ENCODE measurements at regions not wholly inside any gene's neighbourhood (a gene's known extent, or its start where the extent isn't known, plus 50 kb on each side); places are given as distances from the start of the nearest gene placed in this dataset.
A peak's percentile ranks its signal among the peaks of the same experiment; 100 is the strongest.
"Not testable (repeated sequence)": the region's sequence is repeated elsewhere in the genome, so short reads cannot be mapped to it uniquely, and the experiment has no call there.

DNA sequence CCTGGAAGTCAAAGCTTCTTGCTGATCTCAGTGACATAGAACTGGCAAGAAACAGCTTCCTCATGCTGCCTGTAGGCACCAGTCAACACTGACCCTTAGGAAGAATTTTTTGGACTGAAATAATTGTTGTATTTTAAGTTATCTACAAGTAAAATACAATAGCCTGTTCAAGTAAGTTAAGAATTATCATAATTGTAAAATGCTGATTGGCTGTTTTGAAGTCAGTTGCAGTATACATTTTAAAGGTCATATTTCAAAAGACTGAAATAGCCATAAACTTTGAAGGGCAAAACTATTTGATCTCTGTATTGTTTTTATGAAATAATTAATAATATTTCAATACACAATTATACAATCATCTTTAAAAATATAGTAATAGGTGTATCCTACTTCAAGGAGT, 794.9 kb downstream of the MAT2B start:
- no peak for DNase-seq (ENCODE audit: low spot score)

GRCh38 chr5:164301136-164301535, 795.7 kb downstream of the MAT2B start:
- DNase-seq (ENCODE audit: low spot score): no peak

DNA sequence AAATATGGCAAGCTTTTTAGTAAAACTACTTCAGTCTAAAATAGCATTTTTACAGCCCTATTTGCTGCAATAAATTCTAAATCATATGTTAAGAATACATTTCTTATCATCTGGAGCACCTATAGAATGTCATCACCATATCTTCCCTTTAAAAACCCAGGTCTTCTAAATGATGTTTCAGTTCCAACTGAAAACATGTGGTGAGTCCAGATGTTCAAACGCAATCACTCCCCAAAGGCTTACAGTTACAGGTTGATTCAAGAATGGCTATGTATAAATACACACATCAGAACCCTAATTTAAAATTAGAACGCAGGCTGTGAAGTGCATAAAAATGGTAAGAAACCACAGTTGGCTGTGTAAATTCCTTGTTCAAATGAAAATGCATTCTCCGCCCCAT, 796.3 kb downstream of the MAT2B start:
- DNase-seq (ENCODE audit: low spot score): no peak

GRCh38 chr5:164302533-164303235, 797.3 kb downstream of the MAT2B start:
- DNase-seq (ENCODE audit: low spot score): no peak

GRCh38 chr5:164303646-164304215, 798.3 kb downstream of the MAT2B start:
- no peak for DNase-seq (ENCODE audit: low spot score)

DNA sequence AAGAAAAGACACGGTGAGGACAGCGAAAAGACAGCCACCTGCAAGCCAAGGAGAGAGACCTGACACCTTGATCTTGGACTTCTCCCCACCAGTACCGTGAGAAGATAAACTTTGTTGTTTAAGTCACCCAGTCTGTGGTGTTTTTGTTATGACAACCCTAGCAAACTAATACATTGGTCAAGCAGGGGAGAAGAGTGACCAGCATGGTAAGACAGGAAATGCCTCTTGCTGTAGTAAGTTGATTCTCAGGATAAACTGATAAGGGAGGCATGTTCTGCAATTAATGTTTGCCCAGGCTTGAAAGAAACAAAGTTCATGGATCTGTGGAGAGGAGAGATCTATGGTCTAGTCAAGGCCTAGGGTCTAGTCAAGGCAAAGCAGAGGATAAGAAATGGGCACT, 801.2 kb downstream of the MAT2B start:
- DNase-seq (ENCODE audit: low spot score): no peak

DNA sequence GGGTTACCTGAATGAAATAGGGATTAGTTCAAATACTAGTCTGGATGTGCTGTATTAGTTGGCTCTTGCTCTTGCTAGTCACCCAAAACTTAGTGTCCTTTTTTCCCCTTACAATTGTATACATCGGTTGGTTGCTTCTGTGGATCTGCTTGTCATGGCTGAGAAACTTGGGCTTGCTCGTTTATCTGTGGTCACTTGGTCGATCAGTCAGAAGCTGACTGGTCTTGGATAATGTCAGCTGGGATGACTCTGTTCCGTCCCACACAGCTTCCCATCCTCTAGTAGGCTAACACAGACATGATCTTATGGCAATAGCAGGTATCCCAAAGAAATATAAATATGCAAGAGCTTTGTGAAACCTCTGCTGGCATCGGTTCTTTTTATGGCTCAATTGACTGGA, 807.4 kb downstream of the MAT2B start:
- no peak for DNase-seq (ENCODE audit: low spot score)

DNA sequence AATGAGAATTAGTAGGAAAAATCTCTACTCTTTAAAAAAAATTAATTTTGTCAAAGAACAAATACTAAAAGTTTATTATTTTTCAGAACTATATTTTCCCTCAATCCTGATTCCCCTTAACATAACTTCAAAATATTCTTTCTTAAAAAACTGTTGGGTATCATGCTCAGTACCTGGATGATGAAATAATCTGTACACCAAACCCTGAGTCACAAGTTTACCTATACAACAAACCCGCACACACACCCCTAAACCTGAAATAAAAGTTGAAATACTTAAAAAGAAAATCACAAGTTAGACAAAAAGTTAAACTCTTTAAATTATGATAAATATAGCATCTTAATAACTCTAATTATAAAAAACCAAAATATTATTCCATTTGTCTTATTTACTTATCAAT, 812.3 kb downstream of the MAT2B start:
- no peak for DNase-seq (ENCODE audit: low spot score)

- no peak for DNase-seq (ENCODE audit: low spot score)
These were observed 813.7 kb downstream of the MAT2B start for GRCh38 chr5:164319161-164319560.

- no peak for DNase-seq (ENCODE audit: low spot score)
These were observed 818.8 kb downstream of the MAT2B start for GRCh38 chr5:164324239-164324638.

- no peak for DNase-seq (ENCODE audit: low spot score)
These were observed 820.8 kb downstream of the MAT2B start for GRCh38 chr5:164326219-164326618.

GRCh38 chr5:164327166-164327565, 821.7 kb downstream of the MAT2B start:
- DNase-seq (ENCODE audit: low spot score): not testable (repeated sequence)

DNA sequence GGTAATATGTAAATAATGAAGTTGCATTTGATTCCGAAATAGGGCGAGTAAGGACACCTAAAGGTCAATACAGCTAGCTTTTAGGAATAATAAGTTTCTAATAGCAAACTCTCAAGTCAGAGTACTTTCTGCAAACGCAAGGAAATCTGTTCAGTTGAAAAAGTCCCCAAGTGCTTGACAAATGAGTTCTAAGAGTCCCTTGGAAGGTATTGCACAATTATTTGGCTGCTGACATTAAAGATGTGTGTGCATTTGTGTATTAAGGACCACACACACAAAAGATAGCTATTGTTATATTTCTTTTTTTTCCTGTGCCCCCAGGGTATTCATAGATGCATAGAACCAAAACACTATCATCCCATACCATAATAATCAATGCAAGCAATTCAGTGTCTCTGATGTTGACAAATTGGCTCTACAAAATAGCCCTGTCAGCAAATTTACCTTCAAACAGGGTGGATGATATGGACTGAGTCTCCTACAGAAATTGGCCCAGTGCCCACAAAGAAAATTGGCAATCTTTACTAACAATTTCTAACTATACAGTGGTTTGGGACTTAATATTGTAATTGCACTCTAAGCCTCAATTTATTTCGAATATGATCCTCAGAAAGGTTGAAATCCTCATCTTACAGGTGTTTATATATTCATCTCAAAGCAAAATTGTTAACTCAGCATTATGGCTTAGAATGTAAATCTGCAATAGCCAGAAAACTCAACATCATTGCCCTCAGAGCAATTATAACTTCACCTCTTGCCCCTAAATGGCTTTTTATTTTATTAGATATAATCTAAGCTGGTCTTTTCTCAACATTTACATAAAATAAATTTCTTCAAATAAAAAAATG, 827.2 kb downstream of the MAT2B start:
- DNase-seq (ENCODE audit: low spot score): no peak

DNA sequence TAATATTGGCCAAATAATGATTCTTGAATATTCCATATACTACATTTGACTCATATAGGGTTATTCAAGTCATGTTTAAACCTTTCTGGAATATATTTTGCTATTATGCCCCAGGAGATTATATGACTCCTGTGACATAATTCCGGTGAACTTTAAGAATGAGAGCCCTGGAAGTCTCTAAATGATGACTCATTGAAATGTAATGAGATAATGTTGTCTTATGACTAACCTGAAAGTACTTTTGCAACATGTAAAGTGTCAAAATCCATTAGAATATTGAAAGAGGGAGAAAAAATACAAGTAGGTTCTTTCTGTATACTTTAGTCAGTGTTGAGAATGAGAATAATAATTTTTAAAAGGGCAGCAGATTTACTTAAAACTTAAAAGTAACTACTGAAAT, 830.4 kb downstream of the MAT2B start:
- DNase-seq (ENCODE audit: low spot score): peak; percentile 3

DNA sequence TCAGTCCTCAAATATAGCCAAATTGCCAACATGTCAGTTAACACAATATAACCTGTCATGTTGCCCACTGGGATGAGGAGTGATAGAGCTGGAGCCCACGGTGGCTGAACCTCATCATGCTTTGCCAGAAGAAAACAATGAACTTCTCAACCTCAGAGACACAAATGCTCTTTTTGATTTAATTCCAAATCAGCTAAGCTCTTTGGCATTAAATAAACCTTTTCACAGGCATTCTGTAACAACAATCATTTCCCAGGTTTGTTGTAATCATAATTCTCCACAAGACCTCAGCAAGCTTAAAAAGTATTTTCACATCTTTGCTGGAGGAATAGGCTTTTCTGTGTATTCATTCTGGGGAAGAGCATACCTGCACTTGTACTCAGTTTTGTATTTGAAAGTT, 830.9 kb downstream of the MAT2B start:
- no peak for DNase-seq (ENCODE audit: low spot score)

DNA sequence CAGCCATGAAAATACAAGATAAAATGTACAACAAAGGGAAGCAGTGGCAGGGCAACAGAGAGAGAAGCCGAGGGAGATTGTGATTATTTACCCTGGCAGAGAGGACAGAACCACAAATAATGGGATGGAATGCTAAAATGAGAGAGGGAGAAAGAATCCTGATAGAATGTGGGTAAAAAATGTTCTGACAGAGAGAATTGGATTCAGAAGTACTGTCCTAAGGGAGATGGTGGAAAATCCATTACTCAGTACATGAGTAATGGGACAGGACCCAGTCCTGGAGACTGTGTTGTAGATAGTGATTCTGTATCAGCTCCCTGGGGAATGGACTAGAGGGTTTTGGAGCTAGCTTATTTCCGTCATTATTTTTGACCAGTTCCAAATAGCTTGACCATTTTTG, 831.5 kb downstream of the MAT2B start:
- no peak for DNase-seq (ENCODE audit: low spot score)

DNA sequence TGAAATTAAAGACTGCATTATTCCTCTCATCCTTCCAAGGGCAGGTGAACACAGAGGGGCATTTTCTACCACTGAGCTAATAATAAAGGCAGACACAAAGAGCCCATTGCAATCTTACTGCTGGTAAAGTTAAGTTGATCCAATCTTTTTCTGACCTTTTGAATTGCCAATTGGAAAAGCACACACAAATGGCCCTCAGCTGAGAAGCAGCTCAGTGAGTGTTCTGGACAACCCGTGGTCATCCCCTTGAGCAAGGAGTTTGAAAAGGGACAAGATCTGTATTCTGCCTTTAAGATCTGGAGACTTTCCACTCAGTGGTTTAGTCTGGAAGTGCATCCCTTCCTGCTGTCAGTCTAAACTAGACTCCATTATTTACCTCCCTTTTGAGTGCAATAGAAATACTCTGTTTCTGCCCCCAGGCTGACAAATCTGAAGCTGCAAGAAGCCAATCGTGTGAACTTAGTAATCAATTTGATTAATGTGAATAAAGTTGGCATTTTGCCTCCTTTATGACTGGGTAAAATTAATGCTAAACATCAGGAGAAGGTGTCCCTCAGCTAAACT, 835.7 kb downstream of the MAT2B start:
- DNase-seq (ENCODE audit: low spot score): no peak

DNA sequence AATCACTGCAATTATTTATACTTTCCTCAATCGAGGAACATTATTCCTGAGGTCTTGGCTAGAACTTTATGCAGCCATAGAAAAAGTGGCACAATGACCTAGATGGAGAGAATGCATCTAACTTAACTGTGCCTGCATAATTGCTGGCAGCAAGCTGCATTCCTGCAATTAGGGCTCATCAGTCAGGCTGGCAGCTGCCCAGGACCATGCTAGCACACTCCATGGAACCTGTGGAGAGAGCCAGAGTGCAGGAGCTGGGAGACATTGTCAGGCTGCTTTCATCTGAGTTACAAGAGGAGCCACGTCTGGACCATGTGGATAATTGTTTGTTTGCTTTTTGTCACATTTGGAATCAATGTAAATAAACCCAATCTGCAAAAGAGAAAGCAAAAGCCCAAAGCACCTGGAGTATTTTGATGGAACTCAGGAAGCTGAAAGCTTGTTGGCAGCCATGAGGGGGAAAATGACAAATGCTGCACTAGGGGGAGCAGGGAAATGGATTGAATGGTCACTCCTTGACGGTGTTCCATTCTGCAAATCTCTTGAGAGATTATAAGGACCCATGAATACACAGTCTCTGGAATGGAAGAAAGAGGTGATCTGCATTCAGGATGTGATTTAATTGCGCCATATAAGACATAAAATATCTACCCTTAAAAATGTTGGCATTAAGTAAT, 839.9 kb downstream of the MAT2B start:
- DNase-seq (ENCODE audit: low spot score): no peak

- DNase-seq (ENCODE audit: low spot score): no peak
These were observed 840.4 kb downstream of the MAT2B start for GRCh38 chr5:164345853-164346252.

- no peak for DNase-seq (ENCODE audit: low spot score)
These were observed 841.6 kb downstream of the MAT2B start for GRCh38 chr5:164346785-164347630.

GRCh38 chr5:164350236-164350635, 844.8 kb downstream of the MAT2B start:
- DNase-seq (ENCODE audit: low spot score): no peak
